ENCODE measurements at regions not wholly inside any gene's neighbourhood (a gene's known extent, or its start where the extent isn't known, plus 50 kb on each side); places are given as distances from the start of the nearest gene placed in this dataset.

- no peak overlapping the region for H2AK5ac ChIP-seq (ENCODE audit: low read length, severe bottlenecking)
- H3K4me3 ChIP-seq (ENCODE audit: insufficient read depth in 1 of 2, low read depth in 1 of 2, low read length in 2 of 2): no peak overlapping the region
- H2BK12ac ChIP-seq (ENCODE audit: low read length in 2 of 2): no peak overlapping the region
- H2BK120ac ChIP-seq (ENCODE audit: low read depth, low read length): no peak overlapping the region
- H3K36me3 ChIP-seq (ENCODE audit: control insufficient read depth in 1 of 2, insufficient read depth in 2 of 2, low read depth in 1 of 2, low read length in 2 of 2): peaks cover 0 to 13% of the 10 kb centered on the region in 2 experiments
- H3K14ac ChIP-seq (ENCODE audit: low read length in 2 of 2): no peak overlapping the region
- no CpG with 5 or more reads among the region's 3 CpGs for WGBS
- no peak overlapping the region for H3K27ac ChIP-seq (ENCODE audit: low read length, poor library complexity, severe bottlenecking)
- no peak overlapping the region for H3K4ac ChIP-seq (ENCODE audit: low read depth in 1 of 2, low read length in 2 of 2)
- H3K9ac ChIP-seq (ENCODE audit: low read length): no peak overlapping the region
- H3K4me1 ChIP-seq (ENCODE audit: control insufficient read depth, insufficient read depth, low read depth, low read length): peaks cover 1% of the 10 kb centered on the region
- H2BK15ac ChIP-seq (ENCODE audit: low read depth, poor library complexity, severe bottlenecking): no peak overlapping the region
- H3K27me3 ChIP-seq (ENCODE audit: control insufficient read depth in 1 of 2, insufficient read depth in 1 of 2, low read length in 2 of 2): no peaks in the 10 kb centered on the region
- no peak overlapping the region for H4K8ac ChIP-seq (ENCODE audit: low read length)
- H3K4me2 ChIP-seq (ENCODE audit: low read length, poor library complexity, severe bottlenecking): no peak overlapping the region
- peaks cover 24% of the 10 kb centered on the region for H3K79me1 ChIP-seq (replicated peaks; ENCODE audit: low read length, poor library complexity, severe bottlenecking)
- no peak for DNase-seq
- H4K91ac ChIP-seq (ENCODE audit: low read length): no peak overlapping the region
- H2AFZ ChIP-seq (ENCODE audit: low read depth, low read length): no peak overlapping the region
- H3K9me3 ChIP-seq (ENCODE audit: control insufficient read depth, low read length): no peaks in the 10 kb centered on the region
- no peak overlapping the region for H3K23ac ChIP-seq (ENCODE audit: low read length in 2 of 2)
- no peak overlapping the region for H2BK5ac ChIP-seq (ENCODE audit: low read depth, low read length, poor library complexity, severe bottlenecking)
- H3K18ac ChIP-seq (ENCODE audit: low read depth in 1 of 2, low read length in 2 of 2): no peak overlapping the region
Measured at GRCh38 chr1:232457595-232457994, 172.3 kb downstream of the SIPA1L2 start.

- H3K4me1 ChIP-seq (ENCODE audit: control insufficient read depth, insufficient read depth, low read depth, low read length): peaks cover 1% of the 10 kb centered on the region
- no peak overlapping the region for H3K27ac ChIP-seq (ENCODE audit: low read length, poor library complexity, severe bottlenecking)
- H3K18ac ChIP-seq (ENCODE audit: low read depth in 1 of 2, low read length in 2 of 2): no peak overlapping the region
- H3K4ac ChIP-seq (ENCODE audit: low read depth in 1 of 2, low read length in 2 of 2): no peak overlapping the region
- H3K27me3 ChIP-seq (ENCODE audit: control insufficient read depth in 1 of 2, insufficient read depth in 1 of 2, low read length in 2 of 2): no peaks in the 10 kb centered on the region
- no peak overlapping the region for H2BK15ac ChIP-seq (ENCODE audit: low read depth, poor library complexity, severe bottlenecking)
- H3K9ac ChIP-seq (ENCODE audit: low read length): no peak overlapping the region
- H3K79me1 ChIP-seq (replicated peaks; ENCODE audit: low read length, poor library complexity, severe bottlenecking): peaks cover 22% of the 10 kb centered on the region
- no peak overlapping the region for H2AK5ac ChIP-seq (ENCODE audit: low read length, severe bottlenecking)
- H2BK12ac ChIP-seq (ENCODE audit: low read length in 2 of 2): no peak overlapping the region
- H2BK5ac ChIP-seq (ENCODE audit: low read depth, low read length, poor library complexity, severe bottlenecking): no peak overlapping the region
- WGBS: 88% methylated on average over 2 of the region's 2 CpGs
- H3K36me3 ChIP-seq (ENCODE audit: control insufficient read depth in 1 of 2, insufficient read depth in 2 of 2, low read depth in 1 of 2, low read length in 2 of 2): peaks cover 0 to 10% of the 10 kb centered on the region in 2 experiments
- no peak overlapping the region for H4K8ac ChIP-seq (ENCODE audit: low read length)
- no peak overlapping the region for H2BK120ac ChIP-seq (ENCODE audit: low read depth, low read length)
- no peak overlapping the region for H2AFZ ChIP-seq (ENCODE audit: low read depth, low read length)
- H3K23ac ChIP-seq (ENCODE audit: low read length in 2 of 2): no peak overlapping the region
- no peak overlapping the region for H3K4me3 ChIP-seq (ENCODE audit: insufficient read depth in 1 of 2, low read depth in 1 of 2, low read length in 2 of 2)
- no peaks in the 10 kb centered on the region for H3K9me3 ChIP-seq (ENCODE audit: control insufficient read depth, low read length)
- no peak overlapping the region for H3K4me2 ChIP-seq (ENCODE audit: low read length, poor library complexity, severe bottlenecking)
- DNase-seq: no peak
- no peak overlapping the region for H3K14ac ChIP-seq (ENCODE audit: low read length in 2 of 2)
- no peak overlapping the region for H4K91ac ChIP-seq (ENCODE audit: low read length)
Measured at GRCh38 chr1:232456714-232457113, 173.2 kb downstream of the SIPA1L2 start.

DNA sequence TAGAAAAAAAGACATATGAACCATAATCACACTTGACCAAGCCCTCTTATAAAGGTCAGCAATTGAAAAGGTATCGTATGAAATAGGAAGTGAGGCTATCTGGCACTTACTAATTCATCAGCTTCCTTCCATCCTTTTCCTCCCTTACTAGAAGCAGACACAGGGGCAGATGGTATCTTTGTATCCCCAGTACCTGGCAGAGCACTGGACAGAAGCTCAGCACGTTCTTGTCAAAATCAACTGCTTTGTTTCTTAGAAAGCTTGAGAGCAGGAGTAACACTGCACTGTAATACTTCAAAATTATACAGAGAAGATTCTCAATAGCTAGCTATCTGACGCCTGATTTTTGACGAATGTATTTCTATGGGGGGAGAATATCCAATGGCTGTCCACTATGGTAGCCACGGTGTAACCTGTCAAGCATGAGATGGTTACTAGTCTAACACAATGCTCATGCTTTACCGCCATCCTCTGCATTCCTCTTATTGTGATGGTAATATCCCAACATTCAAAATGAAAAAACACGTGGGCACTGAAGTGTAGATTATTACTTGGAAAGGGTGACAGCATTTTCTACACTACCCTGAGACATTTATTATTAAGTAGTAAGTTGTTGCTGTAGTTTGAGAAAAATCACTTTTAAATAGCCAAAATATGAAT lies 175.6 kb downstream of the SIPA1L2 start:
- Histone ChIP-seq H2BK120ac (ENCODE audit: low read depth, low read length) (no peak overlapping the region), H3K9ac (ENCODE audit: low read length) (no peak overlapping the region), H3K27me3 (ENCODE audit: control insufficient read depth in 1 of 2, insufficient read depth in 1 of 2, low read length in 2 of 2) (no peaks in the 10 kb centered on the region), H3K79me1 (replicated peaks; ENCODE audit: low read length, poor library complexity, severe bottlenecking) (peaks cover 14% of the 10 kb centered on the region), H2BK5ac (ENCODE audit: low read depth, low read length, poor library complexity, severe bottlenecking) (no peak overlapping the region), H3K36me3 (ENCODE audit: control insufficient read depth in 1 of 2, insufficient read depth in 2 of 2, low read depth in 1 of 2, low read length in 2 of 2) (peaks cover 0 to under 1% of the 10 kb centered on the region in 2 experiments), H3K4me1 (ENCODE audit: control insufficient read depth, insufficient read depth, low read depth, low read length) (peaks cover under 1% of the 10 kb centered on the region), H3K23ac (ENCODE audit: low read length in 2 of 2) (no peak overlapping the region), H2BK12ac (ENCODE audit: low read length in 2 of 2) (no peak overlapping the region), H3K4me2 (ENCODE audit: low read length, poor library complexity, severe bottlenecking) (no peak overlapping the region), H3K4ac (ENCODE audit: low read depth in 1 of 2, low read length in 2 of 2) (no peak overlapping the region), H3K14ac (ENCODE audit: low read length in 2 of 2) (no peak overlapping the region), H2AFZ (ENCODE audit: low read depth, low read length) (no peak overlapping the region), H3K9me3 (ENCODE audit: control insufficient read depth, low read length) (no peaks in the 10 kb centered on the region), H3K27ac (ENCODE audit: low read length, poor library complexity, severe bottlenecking) (no peak overlapping the region), H4K8ac (ENCODE audit: low read length) (no peak overlapping the region), H2BK15ac (ENCODE audit: low read depth, poor library complexity, severe bottlenecking) (no peak overlapping the region), H4K91ac (ENCODE audit: low read length) (no peak overlapping the region), H3K4me3 (ENCODE audit: insufficient read depth in 1 of 2, low read depth in 1 of 2, low read length in 2 of 2) (no peak overlapping the region), H3K18ac (ENCODE audit: low read depth in 1 of 2, low read length in 2 of 2) (no peak overlapping the region), H2AK5ac (ENCODE audit: low read length, severe bottlenecking) (no peak overlapping the region)
- DNase-seq: no peak
- 83% methylated on average over 6 of the region's 7 CpGs for WGBS

- no peaks in the 10 kb centered on the region for H3K9me3 ChIP-seq (ENCODE audit: control insufficient read depth, low read length)
- H2AK5ac ChIP-seq (ENCODE audit: low read length, severe bottlenecking): no peak overlapping the region
- no peak overlapping the region for H4K91ac ChIP-seq (ENCODE audit: low read length)
- H2BK5ac ChIP-seq (ENCODE audit: low read depth, low read length, poor library complexity, severe bottlenecking): no peak overlapping the region
- no peak overlapping the region for H3K9ac ChIP-seq (ENCODE audit: low read length)
- no CpG with 5 or more reads among the region's 1 CpG for WGBS
- H3K27ac ChIP-seq (ENCODE audit: low read length, poor library complexity, severe bottlenecking): no peak overlapping the region
- no peaks in the 10 kb centered on the region for H3K27me3 ChIP-seq (ENCODE audit: control insufficient read depth in 1 of 2, insufficient read depth in 1 of 2, low read length in 2 of 2)
- H3K36me3 ChIP-seq (ENCODE audit: control insufficient read depth in 1 of 2, insufficient read depth in 2 of 2, low read depth in 1 of 2, low read length in 2 of 2): peaks cover 0 to 4% of the 10 kb centered on the region in 2 experiments
- no peak overlapping the region for H3K14ac ChIP-seq (ENCODE audit: low read length in 2 of 2)
- H4K8ac ChIP-seq (ENCODE audit: low read length): no peak overlapping the region
- H3K79me1 ChIP-seq (replicated peaks; ENCODE audit: low read length, poor library complexity, severe bottlenecking): peaks cover 19% of the 10 kb centered on the region
- no peak overlapping the region for H2AFZ ChIP-seq (ENCODE audit: low read depth, low read length)
- no peak overlapping the region for H3K18ac ChIP-seq (ENCODE audit: low read depth in 1 of 2, low read length in 2 of 2)
- H3K23ac ChIP-seq (ENCODE audit: low read length in 2 of 2): no peak overlapping the region
- no peak overlapping the region for H3K4me3 ChIP-seq (ENCODE audit: insufficient read depth in 1 of 2, low read depth in 1 of 2, low read length in 2 of 2)
- H2BK15ac ChIP-seq (ENCODE audit: low read depth, poor library complexity, severe bottlenecking): no peak overlapping the region
- H3K4me2 ChIP-seq (ENCODE audit: low read length, poor library complexity, severe bottlenecking): no peak overlapping the region
- H3K4ac ChIP-seq (ENCODE audit: low read depth in 1 of 2, low read length in 2 of 2): no peak overlapping the region
- no peaks in the 10 kb centered on the region for H3K4me1 ChIP-seq (ENCODE audit: control insufficient read depth, insufficient read depth, low read depth, low read length)
- no peak for DNase-seq
- H2BK120ac ChIP-seq (ENCODE audit: low read depth, low read length): no peak overlapping the region
- H2BK12ac ChIP-seq (ENCODE audit: low read length in 2 of 2): no peak overlapping the region
Measured at GRCh38 chr1:232452736-232453440, 177.0 kb downstream of the SIPA1L2 start.

Data from mesenchymal stem cell (in vitro differentiated cells and primary cell).